Head of caudate nucleus (tissue), 42 donors: ENCODE measurements at regions not wholly inside any gene's neighbourhood (a gene's known extent, or its start where the extent isn't known, plus 50 kb on each side); places are given as distances from the start of the nearest gene placed in this dataset.
"Not testable (repeated sequence)": the region's sequence is repeated elsewhere in the genome, so short reads cannot be mapped to it uniquely, and the experiment has no call there.

Source experiments
- DNase-seq, 42 donors: peaks; one replicate each; pipeline versions ENCODE4 v3.0.0 to v3.0.0-alpha.2; 2020 to 2021; ENCODE audit warnings: mixed read lengths in 7 of 42
- intact Hi-C: fragments of 100-400 bp; cut with DNase I; formaldehyde crosslinking; loops from one replicate; pipeline ENCODE4 v1.15.0; 2022

- intact Hi-C loops, result no loop called here
- no peak for DNase-seq
These were observed 341.6 kb upstream of the MAOA start for GRCh38 chrX:43314525-43314924.

- intact Hi-C loops, result no loop called here
- no peak for DNase-seq
These were observed 340.5 kb upstream of the MAOA start for GRCh38 chrX:43315622-43316021.

GRCh38 chrX:43316146-43316545, 340.0 kb upstream of the MAOA start:
- DNase-seq, result no peak
- intact Hi-C loops, result no loop called here

GRCh38 chrX:43317378-43317777, 338.7 kb upstream of the MAOA start:
- intact Hi-C loops, result no loop called here
- no peak for DNase-seq

GRCh38 chrX:43328358-43328946, 327.6 kb upstream of the MAOA start:
- DNase-seq, result no peak
- intact Hi-C loops, result no loop called here

GRCh38 chrX:43333543-43333942, 322.6 kb upstream of the MAOA start:
- DNase-seq, result no peak
- intact Hi-C loops, result no loop called here

GRCh38 chrX:43345166-43345565, 310.9 kb upstream of the MAOA start:
- no peak for DNase-seq
- intact Hi-C loops, result no loop called here

GRCh38 chrX:43349363-43349762, 306.7 kb upstream of the MAOA start:
- peak in 15 of 42 donors; percentile 1 to 43 (median 10) for DNase-seq
- intact Hi-C loops, result no loop called here

- DNase-seq, result no peak
- intact Hi-C loops, result no loop called here
These were observed 305.2 kb upstream of the MAOA start for GRCh38 chrX:43350935-43351334.

- intact Hi-C loops, result no loop called here
- no peak for DNase-seq
These were observed 298.4 kb upstream of the MAOA start for GRCh38 chrX:43357741-43358140.

- intact Hi-C loops, result no loop called here
- DNase-seq, result no peak
These were observed 283.1 kb upstream of the MAOA start for GRCh38 chrX:43373032-43373431.

GRCh38 chrX:43375136-43375535, 281.0 kb upstream of the MAOA start:
- intact Hi-C loops, result no loop called here
- no peak for DNase-seq

GRCh38 chrX:43380704-43381103, 275.4 kb upstream of the MAOA start:
- intact Hi-C loops, result no loop called here
- DNase-seq, result no peak

GRCh38 chrX:43386875-43387274, 269.2 kb upstream of the MAOA start:
- DNase-seq, result no peak
- intact Hi-C loops, result no loop called here

GRCh38 chrX:43405191-43405590, 250.9 kb upstream of the MAOA start:
- intact Hi-C loops, result no loop called here
- DNase-seq, result no peak

GRCh38 chrX:43423876-43424275, 232.2 kb upstream of the MAOA start:
- intact Hi-C loops, result no loop called here
- no peak for DNase-seq

GRCh38 chrX:43436517-43436916, 219.6 kb upstream of the MAOA start:
- intact Hi-C loops, result no loop called here

GRCh38 chrX:43446752-43447151, 209.3 kb upstream of the MAOA start:
- intact Hi-C loops, result no loop called here

More at GRCh38 chrX:43436517-43436916, 219.6 kb upstream of the MAOA start:
- DNase-seq, result no peak

GRCh38 chrX:43448688-43449087, 207.4 kb upstream of the MAOA start:
- intact Hi-C loops, result no loop called here
- no peak for DNase-seq

More at GRCh38 chrX:43446752-43447151, 209.3 kb upstream of the MAOA start:
- DNase-seq, result no peak

GRCh38 chrX:43450355-43450754, 205.7 kb upstream of the MAOA start:
- DNase-seq, result no peak
- intact Hi-C loops, result no loop called here

GRCh38 chrX:43451976-43452686, 204.0 kb upstream of the MAOA start:
- intact Hi-C loops, DNase-seq: not testable (repeated sequence)
